BLaER1 treated with 17β-estradiol and CSF1 and Interleukin-3, amounts not matched to agents 10 nM and 100 nM (cell line): ENCODE measurements at regions not wholly inside any gene's neighbourhood (a gene's known extent, or its start where the extent isn't known, plus 50 kb on each side); places are given as distances from the start of the nearest gene placed in this dataset.
A peak's percentile ranks its signal among the peaks of the same experiment; 100 is the strongest.

Experiments used
- H3K27ac ChIP-seq, 11 experiments: shearing (Covaris generic); formaldehyde crosslinking; 2 replicates each; pipeline ENCODE4 v1.8.1; 2022
- H3K27me3 ChIP-seq, 11 experiments: shearing (Covaris generic); formaldehyde crosslinking; 2 replicates each; pipeline ENCODE4 v1.8.1; 2022
- H3K36me3 ChIP-seq, 11 experiments: shearing (Covaris generic); formaldehyde crosslinking; 2 replicates each; pipeline ENCODE4 v1.8.1; 2022
- H3K4me1 ChIP-seq, 10 experiments: shearing (Covaris generic); formaldehyde crosslinking; 2 replicates each; pipeline ENCODE4 v1.8.1; 2022
- H3K4me2 ChIP-seq, 11 experiments: shearing (Covaris generic); formaldehyde crosslinking; 2 replicates each; pipeline ENCODE4 v1.8.1; 2022
- H3K4me3 ChIP-seq, 10 experiments: shearing (Covaris generic); formaldehyde crosslinking; 2 replicates each; pipeline ENCODE4 v1.8.1; 2022
- H3K9ac ChIP-seq, 11 experiments: shearing (Covaris generic); formaldehyde crosslinking; 2 replicates each; pipeline ENCODE4 v1.8.1; 2022
- H3K9me3 ChIP-seq, 11 experiments: shearing (Covaris generic); formaldehyde crosslinking; replicated peaks in 1 of 11; 2 replicates each; pipeline ENCODE4 v1.8.1; 2022
- H4K20me1 ChIP-seq, 11 experiments: shearing (Covaris generic); formaldehyde crosslinking; 2 replicates each; pipeline ENCODE4 v1.8.1; 2022
- Cebpa-rat ChIP-seq, 11 experiments: shearing (Covaris generic); IDR thresholded peaks; 2 replicates each; pipeline ENCODE4 v1.8.1; 2022

DNA sequence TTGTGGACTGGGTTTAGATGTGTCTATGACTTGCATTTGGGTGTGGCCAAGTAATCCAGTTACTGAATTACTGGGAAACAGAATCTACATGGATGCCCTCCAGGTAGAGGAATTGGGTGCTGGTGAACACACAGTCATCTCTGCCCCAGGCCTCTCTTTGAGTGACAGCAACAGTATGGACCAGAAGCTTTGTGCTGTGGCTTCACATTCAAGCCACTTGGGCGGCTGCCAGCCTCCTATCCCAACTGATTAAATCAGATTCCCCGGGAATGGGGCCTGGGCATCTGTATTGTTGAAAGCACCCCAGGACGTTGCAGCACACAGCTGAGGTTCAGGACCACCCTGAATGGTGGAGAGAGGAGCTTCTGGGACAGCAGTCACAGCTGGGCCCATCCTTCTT, 144.6 kb downstream of the DHX35 start:
- no peak overlapping the region for H3K9ac ChIP-seq
- no peaks in the 10 kb centered on the region for H3K36me3 ChIP-seq
- no peaks in the 10 kb centered on the region; a peak in 1 of 22 replicates for H4K20me1 ChIP-seq
- no peak overlapping the region for H3K4me2 ChIP-seq
- peaks cover 0 to 21% (median 9%) of the 10 kb centered on the region in 11 experiments; a peak in 11 of 22 replicates for H3K27me3 ChIP-seq
- no peak for TF ChIP-seq Cebpa-rat (IDR thresholded peaks at IDR 0.05)
- no peak overlapping the region for H3K4me3 ChIP-seq
- peaks cover 0 to 7% (median 2%) of the 10 kb centered on the region in 10 experiments; a peak in 13 of 20 replicates for H3K4me1 ChIP-seq
- H3K9me3 ChIP-seq, result peaks cover 0 to 12% (median 0%) of the 10 kb centered on the region in 11 experiments; a peak in 4 of 22 replicates
- no peak overlapping the region for H3K27ac ChIP-seq

DNA sequence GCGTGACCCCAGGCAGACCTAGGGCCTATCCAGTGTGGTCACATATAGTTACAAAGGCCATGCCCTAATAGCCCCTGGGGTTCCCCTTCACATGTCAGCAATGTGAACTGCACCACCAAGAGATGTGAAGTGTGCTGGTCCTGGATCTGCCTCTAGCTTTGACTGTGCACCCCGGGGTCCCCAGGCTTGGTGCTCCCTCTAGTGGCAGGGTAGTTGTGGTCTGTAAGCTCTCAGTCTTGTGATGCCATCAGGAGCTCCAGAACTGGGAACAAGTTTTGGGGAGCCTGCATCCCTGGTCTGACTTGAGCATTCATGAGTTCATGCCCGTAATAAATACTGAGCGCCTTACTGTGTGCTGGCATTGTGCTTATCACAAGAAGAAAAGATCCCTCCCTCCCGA, 143.4 kb downstream of the DHX35 start:
- TF ChIP-seq Cebpa-rat (IDR thresholded peaks at IDR 0.05), result no peak
- H3K36me3 ChIP-seq, result no peaks in the 10 kb centered on the region
- H3K27me3 ChIP-seq, result peaks cover 0 to 14% (median 3%) of the 10 kb centered on the region in 11 experiments; a peak in 11 of 22 replicates
- no peak overlapping the region for H3K4me3 ChIP-seq
- peaks cover 0 to 12% (median 0%) of the 10 kb centered on the region in 11 experiments; a peak in 4 of 22 replicates for H3K9me3 ChIP-seq
- no peak overlapping the region for H3K4me2 ChIP-seq
- no peak overlapping the region for H3K9ac ChIP-seq
- H3K27ac ChIP-seq, result no peak overlapping the region
- no peaks in the 10 kb centered on the region; a peak in 1 of 22 replicates for H4K20me1 ChIP-seq
- H3K4me1 ChIP-seq, result peaks cover 0 to 5% (median under 1%) of the 10 kb centered on the region in 10 experiments; a peak in 2 of 20 replicates

DNA sequence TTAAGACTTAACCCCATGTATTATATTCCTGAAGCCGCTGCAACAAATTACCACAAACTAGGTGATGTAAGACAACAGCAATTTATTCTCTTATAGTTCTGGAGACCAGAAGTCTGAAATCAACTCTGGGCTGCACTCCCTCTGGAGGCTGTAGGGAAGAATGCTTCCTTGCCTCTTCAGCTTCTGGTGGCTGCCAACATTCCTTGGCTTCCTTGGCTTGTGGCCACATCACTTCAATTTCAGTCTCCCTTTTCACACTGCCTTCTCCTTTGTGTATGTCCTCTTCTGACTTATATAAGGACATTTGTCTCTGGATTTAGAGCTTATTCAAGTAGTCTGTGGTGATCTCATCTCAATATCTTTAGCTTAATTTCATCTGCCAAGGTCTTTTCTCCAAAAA, 141.6 kb downstream of the DHX35 start:
- Histone ChIP-seq H3K9me3 (peaks cover 0 to 12% (median 0%) of the 10 kb centered on the region in 11 experiments; a peak in 4 of 22 replicates), H4K20me1 (no peaks in the 10 kb centered on the region), H3K4me3 (no peak overlapping the region), H3K4me1 (0 out of 20 replicates have a peak, but pooled peaks cover 0 to 5% (median 0%) of the 10 kb centered on the region in 10 experiments), H3K4me2 (no peak overlapping the region), H3K27ac (no peak overlapping the region), H3K36me3 (no peaks in the 10 kb centered on the region), H3K27me3 (no peaks in the 10 kb centered on the region; a peak in 1 of 22 replicates), H3K9ac (no peak overlapping the region)
- no peak for TF ChIP-seq Cebpa-rat (IDR thresholded peaks at IDR 0.05)

DNA sequence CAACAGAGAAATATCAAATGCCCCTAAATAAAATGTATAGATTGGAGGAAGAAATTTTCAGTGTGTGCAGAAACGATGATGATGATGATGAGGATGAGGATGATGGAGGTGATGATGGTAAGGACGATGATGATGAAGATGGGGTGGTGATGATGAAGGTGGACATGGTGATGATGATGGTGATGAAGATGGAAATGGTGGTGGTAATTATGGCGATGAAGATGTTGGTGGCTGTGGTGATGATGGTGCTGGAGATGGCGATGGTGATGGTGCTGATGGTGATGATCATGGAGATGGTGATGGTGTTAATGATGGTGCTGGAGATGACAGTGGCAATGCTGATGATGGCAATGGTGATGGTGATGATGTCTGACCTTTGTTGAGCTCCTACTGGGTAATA, 141.2 kb downstream of the DHX35 start:
- Histone ChIP-seq H3K36me3 (no peaks in the 10 kb centered on the region), H3K27ac (no peak overlapping the region)

DNA sequence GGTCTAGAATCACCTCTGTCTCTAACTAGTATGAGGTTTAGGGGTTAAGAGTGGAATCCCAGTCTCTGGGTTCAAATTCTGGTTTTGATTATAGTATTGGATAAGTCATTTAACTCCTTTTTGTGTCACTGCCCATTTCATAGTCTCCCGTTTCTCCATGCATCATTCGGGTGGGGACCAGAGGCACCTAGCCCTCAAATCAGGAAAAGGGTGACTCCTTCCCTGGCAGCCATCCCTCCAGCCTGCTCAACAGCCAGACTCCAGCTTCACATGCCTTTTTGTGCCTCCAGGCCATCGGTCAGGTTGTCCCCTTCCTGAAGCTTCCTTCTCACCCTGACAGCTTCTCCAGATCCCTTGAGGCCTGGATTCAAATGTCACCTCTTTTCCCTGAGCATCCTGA, 139.8 kb downstream of the DHX35 start:
- Histone ChIP-seq H3K9me3 (peaks cover 0 to 12% (median 0%) of the 10 kb centered on the region in 11 experiments; a peak in 4 of 22 replicates), H3K9ac (no peak overlapping the region), H4K20me1 (no peaks in the 10 kb centered on the region), H3K27ac (no peak overlapping the region), H3K36me3 (no peaks in the 10 kb centered on the region), H3K4me3 (no peak overlapping the region), H3K4me2 (no peak overlapping the region), H3K27me3 (no peaks in the 10 kb centered on the region), H3K4me1 (peaks cover 0 to 8% (median 0%) of the 10 kb centered on the region in 10 experiments; a peak in 3 of 20 replicates)
- no peak for TF ChIP-seq Cebpa-rat (IDR thresholded peaks at IDR 0.05)

More for the DNA sequence above, 141.2 kb downstream of the DHX35 start:
- no peak for TF ChIP-seq Cebpa-rat (IDR thresholded peaks at IDR 0.05)
- peaks cover 0 to 5% (median 0%) of the 10 kb centered on the region in 10 experiments; a peak in 1 of 20 replicates for H3K4me1 ChIP-seq
- no peak overlapping the region for H3K4me2 ChIP-seq
- H3K27me3 ChIP-seq, result no peaks in the 10 kb centered on the region
- peaks cover 0 to 12% (median 0%) of the 10 kb centered on the region in 11 experiments; a peak in 4 of 22 replicates for H3K9me3 ChIP-seq
- no peak overlapping the region for H3K9ac ChIP-seq
- no peaks in the 10 kb centered on the region for H4K20me1 ChIP-seq
- no peak overlapping the region for H3K4me3 ChIP-seq

DNA sequence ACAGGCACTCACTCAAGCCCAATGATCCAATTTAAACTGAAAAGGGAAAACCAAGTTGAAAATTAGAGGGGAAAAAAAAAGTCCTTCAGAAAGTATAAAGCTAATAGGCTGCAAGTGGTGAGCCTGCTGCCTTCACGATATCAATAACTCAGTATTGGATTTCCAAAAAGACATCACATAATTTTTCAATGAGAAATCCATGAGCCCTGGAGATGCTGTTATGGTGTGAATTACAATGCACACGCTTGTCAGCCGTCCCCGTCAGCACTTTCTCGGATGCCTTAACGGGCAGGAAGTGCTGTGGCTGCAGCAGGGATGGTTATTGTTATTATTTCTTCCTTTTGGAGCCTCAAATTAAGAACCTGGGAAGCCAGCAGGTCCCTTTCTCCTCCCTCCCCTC, 138.5 kb downstream of the DHX35 start:
- Histone ChIP-seq H3K9me3 (peaks cover 0 to 12% (median 0%) of the 10 kb centered on the region in 11 experiments; a peak in 4 of 22 replicates), H3K4me3 (no peak overlapping the region), H3K4me2 (no peak overlapping the region), H3K36me3 (no peaks in the 10 kb centered on the region), H3K27ac (no peak overlapping the region), H3K4me1 (peaks cover 0 to 8% (median 0%) of the 10 kb centered on the region in 10 experiments; a peak in 3 of 20 replicates), H3K27me3 (no peaks in the 10 kb centered on the region), H4K20me1 (no peaks in the 10 kb centered on the region), H3K9ac (no peak overlapping the region)
- no peak for TF ChIP-seq Cebpa-rat (IDR thresholded peaks at IDR 0.05)

DNA sequence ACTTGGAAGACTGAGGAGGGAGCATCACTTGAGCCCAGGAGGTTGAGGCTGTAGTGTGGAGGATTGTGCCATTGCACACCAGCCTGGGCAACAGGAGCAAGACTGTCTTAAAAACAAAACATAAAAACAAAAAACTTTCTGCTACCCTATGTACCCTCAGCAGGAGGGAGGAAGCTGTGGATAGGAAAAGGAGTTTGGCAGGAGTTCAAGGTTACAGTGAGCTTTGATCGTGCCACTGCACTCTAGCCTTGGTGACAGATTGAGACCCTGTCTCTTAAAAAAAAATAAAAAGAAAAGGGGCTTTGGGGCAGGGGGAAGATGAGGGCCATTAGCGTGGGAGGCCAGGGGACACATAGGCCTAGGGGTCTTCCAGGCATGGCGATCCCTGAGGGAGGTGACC, 135.7 kb downstream of the DHX35 start:
- peak overlapping the region in 1 of 11 experiments; percentile 18; a peak in 1 of 22 replicates for H3K4me2 ChIP-seq
- no peak for TF ChIP-seq Cebpa-rat (IDR thresholded peaks at IDR 0.05)
- no peaks in the 10 kb centered on the region for H3K27me3 ChIP-seq
- no peaks in the 10 kb centered on the region for H4K20me1 ChIP-seq
- H3K36me3 ChIP-seq, result no peaks in the 10 kb centered on the region
- no peak overlapping the region for H3K9ac ChIP-seq
- peaks cover 0 to 8% (median 0%) of the 10 kb centered on the region in 10 experiments; a peak in 3 of 20 replicates for H3K4me1 ChIP-seq
- H3K27ac ChIP-seq, result no peak overlapping the region
- H3K4me3 ChIP-seq, result no peak overlapping the region
- no peaks in the 10 kb centered on the region for H3K9me3 ChIP-seq

DNA sequence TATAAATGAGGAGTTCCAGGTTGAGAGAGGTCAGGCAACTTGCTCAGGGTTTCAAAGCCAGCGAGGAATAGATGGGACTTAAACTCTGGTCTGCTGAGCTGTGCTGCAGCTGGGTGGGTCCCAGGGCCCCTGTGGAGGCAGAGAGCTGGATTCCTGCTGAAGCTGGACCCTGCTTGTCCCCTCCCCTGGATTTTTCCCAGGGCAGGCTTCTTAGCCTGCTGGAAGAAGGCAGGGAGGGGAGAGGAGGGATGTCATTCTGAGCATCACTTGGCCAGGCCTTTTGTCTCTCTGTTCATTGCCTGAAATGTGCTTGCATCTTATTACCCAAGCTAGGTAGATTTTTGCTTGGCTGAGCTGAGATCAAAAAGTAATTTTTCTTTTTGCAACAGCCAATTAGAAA, 133.7 kb downstream of the DHX35 start:
- Histone ChIP-seq H3K27ac (no peak overlapping the region), H3K9ac (no peak overlapping the region), H3K9me3 (no peaks in the 10 kb centered on the region), H3K27me3 (no peaks in the 10 kb centered on the region), H3K4me2 (no peak overlapping the region), H3K36me3 (no peaks in the 10 kb centered on the region), H3K4me1 (peaks cover 0 to 8% (median 0%) of the 10 kb centered on the region in 10 experiments; a peak in 3 of 20 replicates), H4K20me1 (no peaks in the 10 kb centered on the region), H3K4me3 (no peak overlapping the region)
- no peak for TF ChIP-seq Cebpa-rat (IDR thresholded peaks at IDR 0.05)

DNA sequence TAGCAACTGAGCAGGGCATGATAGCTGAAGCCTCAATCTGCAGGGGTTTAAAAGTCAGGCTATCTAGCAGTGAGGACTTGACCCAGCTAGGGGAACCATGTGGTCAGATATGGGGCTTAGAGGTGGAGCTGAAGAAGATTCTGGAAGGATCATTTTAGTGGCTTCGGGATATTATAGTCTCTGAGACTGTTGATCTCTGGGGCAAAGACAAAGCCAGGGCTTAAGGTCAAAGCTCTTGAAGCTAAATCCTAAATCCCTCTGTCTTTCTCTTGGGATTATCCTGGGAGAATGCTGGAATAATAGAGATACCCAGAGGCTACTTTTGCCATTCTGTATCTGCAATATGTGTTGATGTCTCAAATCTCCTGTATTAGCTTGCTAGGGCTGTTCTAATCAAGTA, 132.2 kb downstream of the DHX35 start:
- TF ChIP-seq Cebpa-rat (IDR thresholded peaks at IDR 0.05), result no peak

More for the DNA sequence above, 132.2 kb downstream of the DHX35 start:
- Histone ChIP-seq H3K36me3 (no peaks in the 10 kb centered on the region), H4K20me1 (no peaks in the 10 kb centered on the region), H3K9ac (no peak overlapping the region), H3K4me1 (peaks cover 0 to 8% (median 0%) of the 10 kb centered on the region in 10 experiments; a peak in 3 of 20 replicates), H3K27me3 (no peaks in the 10 kb centered on the region), H3K27ac (no peak overlapping the region), H3K4me2 (no peak overlapping the region), H3K4me3 (no peak overlapping the region), H3K9me3 (no peaks in the 10 kb centered on the region)
